ENCODE measurements at regions not wholly inside any gene's neighbourhood (a gene's known extent, or its start where the extent isn't known, plus 50 kb on each side); places are given as distances from the start of the nearest gene placed in this dataset.

GRCh38 chr11:26186389-26186788 is 145.5 kb upstream of the ANO3 start:
- no peak for TF ChIP-seq CTCF (IDR thresholded peaks at IDR 0.05; ENCODE audit: borderline replicate concordance, insufficient read depth, low read depth, low read length)
- H3K4me3 ChIP-seq (ENCODE audit: low read depth, low read length), result no peak overlapping the region

- TF ChIP-seq CTCF (IDR thresholded peaks at IDR 0.05; ENCODE audit: borderline replicate concordance, insufficient read depth, low read depth, low read length), result no peak
- no peak overlapping the region for H3K4me3 ChIP-seq (ENCODE audit: low read depth, low read length)
These were observed 144.3 kb upstream of the ANO3 start for GRCh38 chr11:26187639-26188038.

GRCh38 chr11:26188554-26188953 is 143.4 kb upstream of the ANO3 start:
- H3K4me3 ChIP-seq (ENCODE audit: low read depth, low read length), result no peak overlapping the region
- no peak for TF ChIP-seq CTCF (IDR thresholded peaks at IDR 0.05; ENCODE audit: borderline replicate concordance, insufficient read depth, low read depth, low read length)

- TF ChIP-seq CTCF (IDR thresholded peaks at IDR 0.05; ENCODE audit: borderline replicate concordance, insufficient read depth, low read depth, low read length), result no peak
- no peak overlapping the region for H3K4me3 ChIP-seq (ENCODE audit: low read depth, low read length)
These were observed 140.7 kb upstream of the ANO3 start for GRCh38 chr11:26191193-26191592.

- H3K4me3 ChIP-seq (ENCODE audit: low read depth, low read length), result no peak overlapping the region
- TF ChIP-seq CTCF (IDR thresholded peaks at IDR 0.05; ENCODE audit: borderline replicate concordance, insufficient read depth, low read depth, low read length), result no peak
These were observed 138.1 kb upstream of the ANO3 start for GRCh38 chr11:26193694-26194365.

- H3K4me3 ChIP-seq (ENCODE audit: low read depth, low read length), result no peak overlapping the region
- no peak for TF ChIP-seq CTCF (IDR thresholded peaks at IDR 0.05; ENCODE audit: borderline replicate concordance, insufficient read depth, low read depth, low read length)
These were observed 137.0 kb upstream of the ANO3 start for GRCh38 chr11:26194881-26195280.

GRCh38 chr11:26198532-26199096 is 133.3 kb upstream of the ANO3 start:
- no peak overlapping the region for H3K4me3 ChIP-seq (ENCODE audit: low read depth, low read length)
- no peak for TF ChIP-seq CTCF (IDR thresholded peaks at IDR 0.05; ENCODE audit: borderline replicate concordance, insufficient read depth, low read depth, low read length)
